GM12878 (cell line): ENCODE measurements at regions not wholly inside any gene's neighbourhood (a gene's known extent, or its start where the extent isn't known, plus 50 kb on each side); places are given as distances from the start of the nearest gene placed in this dataset.

Experiments
- CHD2 ChIP-seq: IDR thresholded peaks from 2 replicates; pipeline ENCODE4 v1.6.1; 2011; ENCODE audit warnings: low read depth, low read length, improper control_type of control experiment, borderline replicate concordance
- CREB1 ChIP-seq: IDR thresholded peaks from 2 replicates; pipeline ENCODE4 v1.6.1; 2012; ENCODE audit warnings: low read depth, mild to moderate bottlenecking, inconsistent platforms
- EZH2 ChIP-seq: IDR thresholded peaks from 2 replicates; pipeline ENCODE4 v1.6.1; 2012; ENCODE audit warnings: low read depth, mild to moderate bottlenecking, control low read depth, inconsistent platforms, low read length, borderline replicate concordance; ENCODE audit not compliant: control insufficient read depth
- HCFC1 ChIP-seq: fragments of 150-350 bp; IDR thresholded peaks from 2 replicates; pipeline ENCODE4 v1.6.1; 2014; ENCODE audit warnings: low read length
- HDAC6 ChIP-seq: fragments of 200-600 bp; sonication (generic); IDR thresholded peaks from one replicate; pipeline ENCODE4 v1.8.0; 2017; ENCODE audit warnings: antibody characterized with exemption; ENCODE audit not compliant: unreplicated experiment
- YBX1 ChIP-seq: fragments of 450-650 bp; IDR thresholded peaks from 2 replicates; pipeline ENCODE4 v1.6.1; 2016; ENCODE audit warnings: antibody characterized with exemption
- TF ChIP-seq, protein P1 (sequence below), 3 experiments: IDR thresholded peaks in 2 of 3; conservative IDR thresholded peaks in 1 of 3; 2 replicates each; pipeline ENCODE4 v1.5.1; 2011; ENCODE audit warnings: low read depth in 3 of 3, low read length in 3 of 3, mild to moderate bottlenecking in 3 of 3, control low read depth in 2 of 3, moderate library complexity in 2 of 3, inconsistent platforms in 1 of 3, mixed read lengths in 1 of 3; ENCODE audit not compliant: control insufficient read depth in 2 of 3, insufficient read depth in 1 of 3; ENCODE audit errors: extremely low read depth in 1 of 3
- TF ChIP-seq, protein P2 (sequence below): IDR thresholded peaks from 2 replicates; pipeline ENCODE4 v1.6.1; 2012; ENCODE audit warnings: low read depth, low read length, improper control_type of control experiment
- TF ChIP-seq, protein P3 (sequence below): IDR thresholded peaks from 2 replicates; pipeline ENCODE4 v1.6.1; 2011; ENCODE audit warnings: low read depth, mild to moderate bottlenecking, low read length, moderate library complexity, borderline replicate concordance; ENCODE audit errors: extremely low read depth
- TF ChIP-seq, protein P4 (sequence below): fragments of 450-650 bp; IDR thresholded peaks from 2 replicates; pipeline ENCODE4 v1.6.1; 2017; ENCODE audit warnings: mild to moderate bottlenecking, moderate library complexity

DNA sequence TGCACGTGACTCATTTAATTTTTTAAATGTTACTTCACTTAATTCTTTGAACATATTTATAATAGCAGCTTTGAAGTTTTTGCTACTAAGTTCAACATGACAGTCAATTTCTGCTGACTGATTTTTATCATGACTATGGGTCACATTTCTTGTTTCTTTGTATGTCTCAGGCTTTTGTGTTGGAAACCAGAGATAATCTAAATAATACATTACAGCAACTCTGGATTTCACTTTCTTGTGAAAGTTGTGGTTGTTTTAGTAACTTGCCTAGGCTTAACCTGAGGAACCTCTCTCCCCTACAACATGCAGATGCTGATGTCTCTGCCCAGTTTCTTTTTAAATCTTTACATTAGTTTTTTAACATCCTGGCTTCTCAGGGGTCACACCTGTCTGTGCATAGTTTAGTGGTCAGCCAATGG lies 180.8 kb downstream of the CCDC71L start:
- no peak for TF ChIP-seq HCFC1
- TF ChIP-seq, protein P1, sequence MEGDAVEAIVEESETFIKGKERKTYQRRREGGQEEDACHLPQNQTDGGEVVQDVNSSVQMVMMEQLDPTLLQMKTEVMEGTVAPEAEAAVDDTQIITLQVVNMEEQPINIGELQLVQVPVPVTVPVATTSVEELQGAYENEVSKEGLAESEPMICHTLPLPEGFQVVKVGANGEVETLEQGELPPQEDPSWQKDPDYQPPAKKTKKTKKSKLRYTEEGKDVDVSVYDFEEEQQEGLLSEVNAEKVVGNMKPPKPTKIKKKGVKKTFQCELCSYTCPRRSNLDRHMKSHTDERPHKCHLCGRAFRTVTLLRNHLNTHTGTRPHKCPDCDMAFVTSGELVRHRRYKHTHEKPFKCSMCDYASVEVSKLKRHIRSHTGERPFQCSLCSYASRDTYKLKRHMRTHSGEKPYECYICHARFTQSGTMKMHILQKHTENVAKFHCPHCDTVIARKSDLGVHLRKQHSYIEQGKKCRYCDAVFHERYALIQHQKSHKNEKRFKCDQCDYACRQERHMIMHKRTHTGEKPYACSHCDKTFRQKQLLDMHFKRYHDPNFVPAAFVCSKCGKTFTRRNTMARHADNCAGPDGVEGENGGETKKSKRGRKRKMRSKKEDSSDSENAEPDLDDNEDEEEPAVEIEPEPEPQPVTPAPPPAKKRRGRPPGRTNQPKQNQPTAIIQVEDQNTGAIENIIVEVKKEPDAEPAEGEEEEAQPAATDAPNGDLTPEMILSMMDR (IDR thresholded peaks at IDR 0.05 in 2 of 3, conservative IDR thresholded peaks at IDR 0.05 in 1 of 3; ENCODE audit: control insufficient read depth in 2 of 3, extremely low read depth in 1 of 3, insufficient read depth in 1 of 3, low read depth in 3 of 3, low read length in 3 of 3) = no peak
- TF ChIP-seq YBX1 = no peak
- TF ChIP-seq, protein P2, sequence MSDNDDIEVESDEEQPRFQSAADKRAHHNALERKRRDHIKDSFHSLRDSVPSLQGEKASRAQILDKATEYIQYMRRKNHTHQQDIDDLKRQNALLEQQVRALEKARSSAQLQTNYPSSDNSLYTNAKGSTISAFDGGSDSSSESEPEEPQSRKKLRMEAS = no peak
- TF ChIP-seq, protein P3, sequence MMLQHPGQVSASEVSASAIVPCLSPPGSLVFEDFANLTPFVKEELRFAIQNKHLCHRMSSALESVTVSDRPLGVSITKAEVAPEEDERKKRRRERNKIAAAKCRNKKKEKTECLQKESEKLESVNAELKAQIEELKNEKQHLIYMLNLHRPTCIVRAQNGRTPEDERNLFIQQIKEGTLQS = no peak
- TF ChIP-seq CHD2 = no peak
- TF ChIP-seq, protein P4, sequence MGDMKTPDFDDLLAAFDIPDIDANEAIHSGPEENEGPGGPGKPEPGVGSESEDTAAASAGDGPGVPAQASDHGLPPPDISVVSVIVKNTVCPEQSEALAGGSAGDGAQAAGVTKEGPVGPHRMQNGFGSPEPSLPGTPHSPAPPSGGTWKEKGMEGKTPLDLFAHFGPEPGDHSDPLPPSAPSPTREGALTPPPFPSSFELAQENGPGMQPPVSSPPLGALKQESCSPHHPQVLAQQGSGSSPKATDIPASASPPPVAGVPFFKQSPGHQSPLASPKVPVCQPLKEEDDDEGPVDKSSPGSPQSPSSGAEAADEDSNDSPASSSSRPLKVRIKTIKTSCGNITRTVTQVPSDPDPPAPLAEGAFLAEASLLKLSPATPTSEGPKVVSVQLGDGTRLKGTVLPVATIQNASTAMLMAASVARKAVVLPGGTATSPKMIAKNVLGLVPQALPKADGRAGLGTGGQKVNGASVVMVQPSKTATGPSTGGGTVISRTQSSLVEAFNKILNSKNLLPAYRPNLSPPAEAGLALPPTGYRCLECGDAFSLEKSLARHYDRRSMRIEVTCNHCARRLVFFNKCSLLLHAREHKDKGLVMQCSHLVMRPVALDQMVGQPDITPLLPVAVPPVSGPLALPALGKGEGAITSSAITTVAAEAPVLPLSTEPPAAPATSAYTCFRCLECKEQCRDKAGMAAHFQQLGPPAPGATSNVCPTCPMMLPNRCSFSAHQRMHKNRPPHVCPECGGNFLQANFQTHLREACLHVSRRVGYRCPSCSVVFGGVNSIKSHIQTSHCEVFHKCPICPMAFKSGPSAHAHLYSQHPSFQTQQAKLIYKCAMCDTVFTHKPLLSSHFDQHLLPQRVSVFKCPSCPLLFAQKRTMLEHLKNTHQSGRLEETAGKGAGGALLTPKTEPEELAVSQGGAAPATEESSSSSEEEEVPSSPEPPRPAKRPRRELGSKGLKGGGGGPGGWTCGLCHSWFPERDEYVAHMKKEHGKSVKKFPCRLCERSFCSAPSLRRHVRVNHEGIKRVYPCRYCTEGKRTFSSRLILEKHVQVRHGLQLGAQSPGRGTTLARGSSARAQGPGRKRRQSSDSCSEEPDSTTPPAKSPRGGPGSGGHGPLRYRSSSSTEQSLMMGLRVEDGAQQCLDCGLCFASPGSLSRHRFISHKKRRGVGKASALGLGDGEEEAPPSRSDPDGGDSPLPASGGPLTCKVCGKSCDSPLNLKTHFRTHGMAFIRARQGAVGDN = no peak
- no peak for TF ChIP-seq HDAC6
- TF ChIP-seq EZH2 = no peak
- no peak for TF ChIP-seq CREB1
